ENCODE measurements at regions not wholly inside any gene's neighbourhood (a gene's known extent, or its start where the extent isn't known, plus 50 kb on each side); places are given as distances from the start of the nearest gene placed in this dataset.

DNA sequence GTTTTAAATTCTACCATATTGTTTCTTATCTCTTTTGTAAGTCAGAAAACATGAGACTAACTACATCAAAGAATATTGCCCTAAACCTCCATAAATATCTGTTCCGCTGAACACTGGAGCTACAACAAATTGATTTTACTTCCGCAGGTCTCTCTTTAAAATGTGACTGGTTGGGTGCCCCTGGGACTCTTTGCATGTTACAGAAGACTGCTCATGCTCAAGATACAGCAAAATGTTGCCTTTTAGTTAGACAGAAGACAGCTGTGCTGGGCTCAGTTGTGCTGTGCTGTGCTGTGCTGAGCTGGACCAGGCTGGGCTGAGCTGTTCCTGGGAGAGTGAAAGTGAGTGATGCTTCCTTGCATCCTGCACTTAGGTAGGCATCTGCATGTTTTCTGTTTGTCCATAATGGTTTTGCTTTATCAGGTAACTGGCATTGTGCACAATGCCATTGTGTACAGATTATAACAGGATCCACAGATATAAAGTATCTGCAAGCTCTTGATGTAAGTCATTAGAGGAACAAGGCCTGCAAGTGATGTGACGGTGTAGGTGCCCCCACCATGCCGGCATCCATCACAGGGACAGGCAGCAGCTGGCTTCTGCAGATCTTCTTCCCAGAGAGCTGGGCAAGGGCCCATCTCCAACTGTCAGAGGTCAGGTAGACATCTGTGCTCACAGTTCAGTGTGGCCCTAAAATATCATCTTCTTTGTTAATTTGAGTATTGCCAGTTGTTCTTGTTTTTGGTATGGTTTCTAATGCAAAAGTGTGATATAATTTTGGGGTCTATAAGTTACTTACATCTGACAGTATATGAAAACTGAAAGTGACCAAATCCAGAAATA lies 972.5 kb upstream of the CELF2 start:
- Histone ChIP-seq H3K27me3 (ENCODE audit: insufficient read depth, poor library complexity, severe bottlenecking) (no peaks in the 10 kb centered on the region), H3K27ac (replicated peaks) (no peak overlapping the region), H3K4me3 (replicated peaks; ENCODE audit: insufficient read depth, low read length) (no peak overlapping the region)
- DNase-seq (ENCODE audit: low read depth in 1 of 2, low spot score in 1 of 2), result no peak
- TF ChIP-seq, protein P1, sequence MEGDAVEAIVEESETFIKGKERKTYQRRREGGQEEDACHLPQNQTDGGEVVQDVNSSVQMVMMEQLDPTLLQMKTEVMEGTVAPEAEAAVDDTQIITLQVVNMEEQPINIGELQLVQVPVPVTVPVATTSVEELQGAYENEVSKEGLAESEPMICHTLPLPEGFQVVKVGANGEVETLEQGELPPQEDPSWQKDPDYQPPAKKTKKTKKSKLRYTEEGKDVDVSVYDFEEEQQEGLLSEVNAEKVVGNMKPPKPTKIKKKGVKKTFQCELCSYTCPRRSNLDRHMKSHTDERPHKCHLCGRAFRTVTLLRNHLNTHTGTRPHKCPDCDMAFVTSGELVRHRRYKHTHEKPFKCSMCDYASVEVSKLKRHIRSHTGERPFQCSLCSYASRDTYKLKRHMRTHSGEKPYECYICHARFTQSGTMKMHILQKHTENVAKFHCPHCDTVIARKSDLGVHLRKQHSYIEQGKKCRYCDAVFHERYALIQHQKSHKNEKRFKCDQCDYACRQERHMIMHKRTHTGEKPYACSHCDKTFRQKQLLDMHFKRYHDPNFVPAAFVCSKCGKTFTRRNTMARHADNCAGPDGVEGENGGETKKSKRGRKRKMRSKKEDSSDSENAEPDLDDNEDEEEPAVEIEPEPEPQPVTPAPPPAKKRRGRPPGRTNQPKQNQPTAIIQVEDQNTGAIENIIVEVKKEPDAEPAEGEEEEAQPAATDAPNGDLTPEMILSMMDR (IDR thresholded peaks at IDR 0.05; ENCODE audit: insufficient read depth, low read length), result no peak
- TF ChIP-seq REST (IDR thresholded peaks at IDR 0.05; ENCODE audit: insufficient replicate concordance, low read depth), result no peak
- TF ChIP-seq POLR2AphosphoS5 (IDR thresholded peaks at IDR 0.05; ENCODE audit: low read depth), result no peak
- TF ChIP-seq GABPA (IDR thresholded peaks at IDR 0.05; ENCODE audit: low read depth), result no peak
- no peak for TF ChIP-seq SPI1 (IDR thresholded peaks at IDR 0.05; ENCODE audit: borderline replicate concordance, low read depth)

- Histone ChIP-seq H3K27me3 (ENCODE audit: insufficient read depth, poor library complexity, severe bottlenecking) (no peaks in the 10 kb centered on the region), H3K4me3 (replicated peaks; ENCODE audit: insufficient read depth, low read length) (no peak overlapping the region), H3K27ac (replicated peaks) (no peak overlapping the region)
- TF ChIP-seq POLR2AphosphoS5 (IDR thresholded peaks at IDR 0.05; ENCODE audit: low read depth) (no peak), SPI1 (IDR thresholded peaks at IDR 0.05; ENCODE audit: borderline replicate concordance, low read depth) (no peak), GABPA (IDR thresholded peaks at IDR 0.05; ENCODE audit: low read depth) (no peak), REST (IDR thresholded peaks at IDR 0.05; ENCODE audit: insufficient replicate concordance, low read depth) (no peak)
- TF ChIP-seq, protein P1 (IDR thresholded peaks at IDR 0.05; ENCODE audit: insufficient read depth, low read length), result no peak
- no peak for DNase-seq (ENCODE audit: low read depth in 1 of 2, low spot score in 1 of 2)
Observed at GRCh38 chr10:10045765-10046028, 972.0 kb upstream of the CELF2 start.

- DNase-seq (ENCODE audit: low read depth in 1 of 2, low spot score in 1 of 2), result no peak
- TF ChIP-seq POLR2AphosphoS5 (IDR thresholded peaks at IDR 0.05; ENCODE audit: low read depth), result no peak
- TF ChIP-seq GABPA (IDR thresholded peaks at IDR 0.05; ENCODE audit: low read depth), result no peak
- TF ChIP-seq SPI1 (IDR thresholded peaks at IDR 0.05; ENCODE audit: borderline replicate concordance, low read depth), result no peak
- TF ChIP-seq REST (IDR thresholded peaks at IDR 0.05; ENCODE audit: insufficient replicate concordance, low read depth), result no peak
- TF ChIP-seq, protein P1 (IDR thresholded peaks at IDR 0.05; ENCODE audit: insufficient read depth, low read length), result no peak
- H3K27me3 ChIP-seq (ENCODE audit: insufficient read depth, poor library complexity, severe bottlenecking), result no peaks in the 10 kb centered on the region
- no peak overlapping the region for H3K4me3 ChIP-seq (replicated peaks; ENCODE audit: insufficient read depth, low read length)
- H3K27ac ChIP-seq (replicated peaks), result no peak overlapping the region
Observed at GRCh38 chr10:10047426-10047825, 970.2 kb upstream of the CELF2 start.

All from HL-60 (cell line).